Suprapubic skin (tissue), 4 donors: ENCODE measurements at regions not wholly inside any gene's neighbourhood (a gene's known extent, or its start where the extent isn't known, plus 50 kb on each side); places are given as distances from the start of the nearest gene placed in this dataset.
A peak's percentile ranks its signal among the peaks of the same experiment; 100 is the strongest.

Source experiments
- DNase-seq, 2 donors: peaks; one replicate each; pipeline ENCODE4 v3.0.0-alpha.2; 2019; ENCODE audit warnings: low spot score in 2 of 2
- H3K27ac ChIP-seq: fragments of 200-600 bp; sonication (generic); one replicate; pipeline ENCODE4 v1.5.1; 2019
- H3K27me3 ChIP-seq: fragments of 200-600 bp; sonication (generic); one replicate; pipeline ENCODE4 v1.5.1; 2019
- H3K36me3 ChIP-seq: fragments of 200-600 bp; sonication (generic); one replicate; pipeline ENCODE4 v1.5.1; 2019
- H3K4me1 ChIP-seq: fragments of 200-600 bp; sonication (generic); one replicate; pipeline ENCODE4 v1.5.1; 2019
- H3K4me3 ChIP-seq: fragments of 200-600 bp; sonication (generic); one replicate; pipeline ENCODE4 v1.5.1; 2019; ENCODE audit warnings: mild to moderate bottlenecking
- H3K9me3 ChIP-seq: fragments of 200-600 bp; sonication (generic); one replicate; pipeline ENCODE4 v1.5.1; 2019
- EP300 ChIP-seq: sonication (generic); formaldehyde crosslinking; IDR thresholded peaks from one replicate; pipeline ENCODE4 v1.6.1; 2017; ENCODE audit warnings: antibody characterized with exemption
- POLR2A ChIP-seq, 2 donors: fragments of 450-650 bp; IDR thresholded peaks; one replicate each; pipeline ENCODE4 v1.6.1; 2017; ENCODE audit warnings: antibody characterized with exemption in 2 of 2, mild to moderate bottlenecking in 2 of 2, moderate library complexity in 2 of 2
- POLR2AphosphoS5 ChIP-seq, 3 donors: sonication (generic); formaldehyde crosslinking; IDR thresholded peaks; one replicate each; pipeline ENCODE4 v1.6.1; 2017; ENCODE audit warnings: antibody characterized with exemption in 3 of 3
- WGBS: methylation state at CpG from one replicate; pipeline ENCODE4 v1.1.5; 2018; 5-methylcytosine and 5-hydroxymethylcytosine counted together
- TF ChIP-seq, protein P1 (sequence below), 2 donors: fragments of 200-600 bp in 1 of 2; fragments of 450-650 bp in 1 of 2; sonication (generic) in 1 of 2; IDR thresholded peaks; one replicate each; pipeline ENCODE4 v1.5.1; 2016 to 2019; ENCODE audit warnings: antibody characterized with exemption in 2 of 2, mild to moderate bottlenecking in 1 of 2, moderate library complexity in 1 of 2

DNA sequence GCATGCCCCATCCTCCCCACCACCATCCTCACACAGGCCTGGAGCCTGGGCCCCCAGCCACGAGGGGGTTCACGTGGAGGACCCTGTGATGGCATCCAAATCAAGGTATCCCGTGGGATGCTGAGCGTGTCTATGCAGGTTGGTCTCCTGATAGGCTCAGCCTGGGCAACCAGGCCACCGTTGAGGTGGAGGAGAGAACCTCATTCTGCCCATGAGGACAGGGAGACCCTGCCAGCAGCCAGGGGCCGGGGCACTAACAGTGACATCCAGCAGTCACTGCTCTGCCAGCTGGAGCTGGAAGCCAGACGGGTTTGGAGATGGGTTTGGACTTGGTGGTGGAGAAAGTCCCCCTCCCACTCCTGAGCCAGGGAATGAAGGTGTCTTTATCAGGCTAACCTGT lies 582.8 kb downstream of the MATN1 start:
- 67% methylated on average over 3 of the region's 7 CpGs for WGBS
- Histone ChIP-seq H3K36me3 (no peaks in the 10 kb centered on the region), H3K27ac (no peak overlapping the region), H3K4me3 (no peak overlapping the region), H3K9me3 (no peaks in the 10 kb centered on the region), H3K27me3 (peaks cover 18% of the 10 kb centered on the region), H3K4me1 (no peaks in the 10 kb centered on the region)
- DNase-seq, result peak in 1 of 2 donors; percentile 69
- no peak for TF ChIP-seq POLR2AphosphoS5 (IDR thresholded peaks at IDR 0.05)
- no peak for TF ChIP-seq POLR2A (IDR thresholded peaks at IDR 0.05)
- TF ChIP-seq EP300, result no peak
- TF ChIP-seq, protein P1, sequence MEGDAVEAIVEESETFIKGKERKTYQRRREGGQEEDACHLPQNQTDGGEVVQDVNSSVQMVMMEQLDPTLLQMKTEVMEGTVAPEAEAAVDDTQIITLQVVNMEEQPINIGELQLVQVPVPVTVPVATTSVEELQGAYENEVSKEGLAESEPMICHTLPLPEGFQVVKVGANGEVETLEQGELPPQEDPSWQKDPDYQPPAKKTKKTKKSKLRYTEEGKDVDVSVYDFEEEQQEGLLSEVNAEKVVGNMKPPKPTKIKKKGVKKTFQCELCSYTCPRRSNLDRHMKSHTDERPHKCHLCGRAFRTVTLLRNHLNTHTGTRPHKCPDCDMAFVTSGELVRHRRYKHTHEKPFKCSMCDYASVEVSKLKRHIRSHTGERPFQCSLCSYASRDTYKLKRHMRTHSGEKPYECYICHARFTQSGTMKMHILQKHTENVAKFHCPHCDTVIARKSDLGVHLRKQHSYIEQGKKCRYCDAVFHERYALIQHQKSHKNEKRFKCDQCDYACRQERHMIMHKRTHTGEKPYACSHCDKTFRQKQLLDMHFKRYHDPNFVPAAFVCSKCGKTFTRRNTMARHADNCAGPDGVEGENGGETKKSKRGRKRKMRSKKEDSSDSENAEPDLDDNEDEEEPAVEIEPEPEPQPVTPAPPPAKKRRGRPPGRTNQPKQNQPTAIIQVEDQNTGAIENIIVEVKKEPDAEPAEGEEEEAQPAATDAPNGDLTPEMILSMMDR (IDR thresholded peaks at IDR 0.05), result no peak

DNA sequence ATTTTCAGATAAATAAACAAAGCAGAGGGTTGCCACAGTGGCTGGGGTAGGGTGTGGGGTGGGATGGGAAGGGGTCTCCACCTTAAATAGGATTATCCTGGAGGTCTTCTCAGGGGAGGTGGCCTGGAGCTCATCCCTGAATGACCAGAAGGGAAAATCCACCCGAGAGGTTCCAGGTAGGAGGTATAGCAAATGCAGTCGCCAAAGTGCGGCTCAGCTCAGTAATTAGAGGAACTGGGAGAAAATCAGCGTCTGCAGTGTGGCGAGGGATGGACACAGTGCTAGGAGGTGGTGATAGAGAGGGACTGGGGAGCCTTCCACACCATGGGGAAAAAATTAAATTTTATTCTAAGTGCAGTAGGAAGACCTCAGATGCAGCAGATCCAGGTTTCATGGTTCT lies 584.5 kb downstream of the MATN1 start:
- 89% methylated on average over 5 of the region's 5 CpGs for WGBS
- no peak for TF ChIP-seq EP300
- TF ChIP-seq POLR2AphosphoS5 (IDR thresholded peaks at IDR 0.05), result no peak
- TF ChIP-seq POLR2A (IDR thresholded peaks at IDR 0.05), result no peak
- TF ChIP-seq, protein P1 (IDR thresholded peaks at IDR 0.05), result no peak
- Histone ChIP-seq H3K27ac (no peak overlapping the region), H3K9me3 (no peaks in the 10 kb centered on the region), H3K27me3 (peaks cover 10% of the 10 kb centered on the region), H3K4me1 (no peaks in the 10 kb centered on the region), H3K4me3 (no peak overlapping the region), H3K36me3 (no peaks in the 10 kb centered on the region)
- DNase-seq, result peak in 1 of 2 donors; percentile 56

DNA sequence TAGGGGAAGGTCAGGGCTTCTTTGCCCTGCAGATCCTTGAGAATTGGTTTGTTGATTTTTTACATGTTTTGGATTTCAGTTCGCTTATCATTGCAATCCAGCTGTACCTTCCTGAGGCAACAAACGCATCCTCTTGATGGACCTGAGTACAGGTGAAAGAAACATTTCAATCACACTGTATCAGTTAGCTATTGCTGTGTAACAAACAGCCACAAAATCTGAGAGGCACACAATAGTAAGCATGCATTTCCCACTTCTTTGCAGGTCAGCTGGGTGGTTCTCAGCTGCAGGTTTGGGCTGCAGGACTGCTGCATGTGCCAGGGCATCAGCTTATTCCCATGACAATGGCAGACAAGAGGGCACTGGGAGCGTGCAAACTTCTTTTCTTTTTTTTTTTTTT lies 586.4 kb downstream of the MATN1 start:
- Histone ChIP-seq H3K4me3 (no peak overlapping the region), H3K36me3 (no peaks in the 10 kb centered on the region), H3K27ac (no peak overlapping the region), H3K9me3 (no peaks in the 10 kb centered on the region), H3K27me3 (peaks cover 11% of the 10 kb centered on the region), H3K4me1 (no peaks in the 10 kb centered on the region)
- 90% methylated on average over 3 of the region's 3 CpGs for WGBS
- TF ChIP-seq EP300, result no peak
- no peak for TF ChIP-seq POLR2A (IDR thresholded peaks at IDR 0.05)
- no peak for TF ChIP-seq POLR2AphosphoS5 (IDR thresholded peaks at IDR 0.05)
- TF ChIP-seq, protein P1 (IDR thresholded peaks at IDR 0.05), result no peak
- DNase-seq, result no peak

DNA sequence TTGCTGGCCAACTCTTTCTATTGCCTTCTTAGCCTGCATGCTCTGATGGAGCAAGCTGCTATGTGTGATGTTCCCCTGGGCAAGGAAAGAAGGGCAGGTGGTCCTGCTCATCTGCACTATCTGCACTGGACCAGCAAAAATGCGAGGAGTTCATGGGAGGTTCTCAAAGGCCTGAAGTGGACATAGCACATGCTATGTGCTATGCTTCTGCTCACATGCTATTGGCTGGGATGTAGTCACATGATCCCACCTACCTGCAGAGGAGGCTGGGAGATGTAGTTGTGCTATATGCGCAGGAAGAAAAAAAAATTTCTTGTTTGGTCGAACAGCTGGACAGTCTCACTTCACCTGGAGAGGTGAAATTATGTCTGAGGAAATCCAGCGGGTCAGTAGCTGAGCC lies 587.7 kb downstream of the MATN1 start:
- H3K27ac ChIP-seq, result no peak overlapping the region
- H3K4me1 ChIP-seq, result no peaks in the 10 kb centered on the region
- TF ChIP-seq EP300 (no peak), POLR2AphosphoS5 (IDR thresholded peaks at IDR 0.05) (no peak), POLR2A (IDR thresholded peaks at IDR 0.05) (no peak)
- TF ChIP-seq, protein P1 (IDR thresholded peaks at IDR 0.05), result no peak
- H3K9me3 ChIP-seq, result no peaks in the 10 kb centered on the region
- H3K4me3 ChIP-seq, result no peak overlapping the region
- no peaks in the 10 kb centered on the region for H3K36me3 ChIP-seq
- H3K27me3 ChIP-seq, result peaks cover 20% of the 10 kb centered on the region
- no peak for DNase-seq
- 75% methylated on average over 4 of the region's 4 CpGs for WGBS

DNA sequence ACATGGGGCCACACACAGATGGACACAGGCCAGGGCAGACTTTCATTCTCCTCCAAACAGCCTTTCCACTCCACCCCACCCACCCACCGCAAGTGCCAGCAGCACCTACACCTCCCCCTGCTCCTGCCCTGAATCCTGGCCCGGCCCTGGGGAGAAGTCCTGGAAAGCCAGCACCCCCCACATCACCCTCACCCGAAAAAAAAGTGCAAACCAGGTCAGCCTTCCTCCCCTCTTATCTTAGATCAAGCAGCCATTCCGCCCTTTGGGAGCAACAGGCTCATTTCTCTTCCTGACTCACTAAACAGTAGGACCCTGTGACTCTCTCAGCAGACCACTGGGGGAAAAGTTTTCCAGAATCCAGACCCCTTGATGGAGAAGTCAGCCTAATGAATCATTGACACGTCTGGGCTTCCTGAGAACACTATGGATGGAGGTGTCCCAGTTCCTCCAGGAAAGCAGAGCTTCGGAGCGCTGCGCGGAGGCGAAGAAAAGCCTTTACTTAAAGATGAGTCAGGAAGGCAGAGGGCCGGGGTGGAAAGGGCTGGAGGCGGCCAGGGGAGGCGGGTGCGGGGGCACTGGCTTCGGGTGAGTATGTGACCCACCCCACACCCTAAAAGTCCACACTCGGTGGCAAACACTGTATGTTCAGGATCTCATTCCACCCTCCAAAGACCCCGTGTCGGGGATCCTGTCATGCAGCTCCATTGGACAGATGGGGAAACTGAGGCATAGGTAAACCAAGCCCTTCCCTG lies 588.7 kb downstream of the MATN1 start:
- 81% methylated on average over 17 of the region's 18 CpGs for WGBS
- Histone ChIP-seq H3K36me3 (no peaks in the 10 kb centered on the region), H3K27ac (no peak overlapping the region), H3K4me1 (no peaks in the 10 kb centered on the region), H3K4me3 (no peak overlapping the region), H3K9me3 (no peaks in the 10 kb centered on the region), H3K27me3 (peaks cover 17% of the 10 kb centered on the region)
- TF ChIP-seq EP300, result no peak
- TF ChIP-seq POLR2AphosphoS5 (IDR thresholded peaks at IDR 0.05), result no peak
- TF ChIP-seq POLR2A (IDR thresholded peaks at IDR 0.05), result no peak
- TF ChIP-seq, protein P1 (IDR thresholded peaks at IDR 0.05), result no peak
- peak in 1 of 2 donors; percentile 76 for DNase-seq
